ENCODE measurements at regions not wholly inside any gene's neighbourhood (a gene's known extent, or its start where the extent isn't known, plus 50 kb on each side); places are given as distances from the start of the nearest gene placed in this dataset.

- no peak for DNase-seq
Measured at GRCh38 chr15:69628256-69629093, 175.9 kb downstream of the RPLP1 start.

- DNase-seq: no peak
Measured at GRCh38 chr15:69629631-69630161, 177.1 kb downstream of the RPLP1 start.

DNA sequence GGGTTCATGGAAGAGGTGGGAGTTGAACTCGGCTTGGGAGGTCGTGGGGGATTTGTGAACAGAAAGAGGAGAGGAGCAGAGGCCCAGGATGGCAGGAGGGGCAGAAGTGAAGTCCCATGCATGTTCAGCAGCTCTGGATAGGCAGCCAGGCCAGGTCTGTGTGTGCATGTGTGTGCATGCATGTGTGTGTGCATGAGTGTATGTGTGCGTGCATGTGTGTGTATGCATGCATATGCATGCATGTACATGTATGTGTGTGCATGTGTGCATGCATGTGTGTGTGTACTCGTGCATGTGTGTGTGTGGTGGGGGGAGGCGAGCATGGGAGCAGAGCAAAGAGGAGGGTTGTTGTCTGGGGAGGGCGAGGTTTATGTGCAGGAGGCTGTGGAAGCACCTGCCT lies 178.4 kb downstream of the RPLP1 start:
- DNase-seq: no peak

DNA sequence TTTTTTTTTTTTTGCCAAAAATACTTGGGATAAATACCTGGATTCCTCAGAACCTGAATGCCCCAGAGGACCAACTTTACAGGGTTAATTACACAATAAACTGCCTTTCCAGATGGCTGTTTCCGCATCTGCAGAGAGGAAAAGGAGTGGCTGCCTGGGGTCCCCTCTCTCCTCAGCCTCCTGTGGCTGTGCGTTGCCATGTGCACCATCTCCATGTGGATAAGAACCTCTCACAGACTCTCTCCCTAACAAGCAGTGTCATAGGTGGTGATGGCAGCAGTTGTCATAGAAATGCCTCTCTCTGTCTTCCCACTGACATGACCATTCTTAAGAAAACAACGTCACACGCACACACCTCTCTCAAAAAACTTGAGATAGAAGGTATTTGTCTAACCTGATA lies 179.4 kb downstream of the RPLP1 start:
- DNase-seq: no peak

GRCh38 chr15:69634860-69635259 lies 182.2 kb downstream of the RPLP1 start:
- DNase-seq: no peak

GRCh38 chr15:69636169-69636915 lies 183.7 kb downstream of the RPLP1 start:
- DNase-seq: no peak

GRCh38 chr15:69637818-69638217 lies 185.2 kb downstream of the RPLP1 start:
- DNase-seq: no peak

DNA sequence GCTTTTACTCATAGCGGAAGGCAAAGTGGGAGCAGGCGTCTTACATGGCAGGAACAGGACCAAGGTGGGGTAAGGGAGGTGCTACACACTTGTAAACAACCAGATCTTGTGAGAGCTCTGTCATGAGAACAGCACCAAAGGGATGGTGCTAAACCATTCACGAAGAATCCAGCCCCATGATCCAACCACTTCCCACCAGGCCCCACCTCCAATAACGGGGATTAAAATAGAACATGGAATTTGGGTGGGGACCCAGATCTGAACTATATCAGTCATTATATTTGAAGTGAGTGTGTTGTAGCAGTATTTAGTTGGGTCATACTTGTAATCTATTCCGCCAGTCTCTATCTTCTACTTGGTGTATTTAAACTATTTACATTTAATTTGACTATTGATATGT lies 190.9 kb downstream of the RPLP1 start:
- no peak for DNase-seq

DNA sequence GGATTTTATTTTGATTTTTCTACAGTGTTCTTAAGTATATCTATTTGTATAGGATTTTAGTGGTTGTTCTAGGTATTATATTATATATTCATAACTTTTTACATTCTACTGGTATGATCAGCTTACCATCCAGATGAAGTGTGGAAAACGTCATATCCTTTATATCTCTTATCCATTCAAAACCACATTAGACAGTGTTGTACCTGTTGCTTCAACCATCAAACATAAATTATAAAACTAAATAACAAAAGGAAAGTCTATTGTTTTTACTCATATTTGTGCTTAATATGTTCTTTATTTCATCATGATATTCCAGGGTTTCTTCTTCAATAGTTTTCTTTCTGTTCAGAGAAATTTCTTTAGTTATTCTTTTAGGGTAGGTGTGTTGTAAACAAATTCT lies 191.4 kb downstream of the RPLP1 start:
- DNase-seq: no peak

DNA sequence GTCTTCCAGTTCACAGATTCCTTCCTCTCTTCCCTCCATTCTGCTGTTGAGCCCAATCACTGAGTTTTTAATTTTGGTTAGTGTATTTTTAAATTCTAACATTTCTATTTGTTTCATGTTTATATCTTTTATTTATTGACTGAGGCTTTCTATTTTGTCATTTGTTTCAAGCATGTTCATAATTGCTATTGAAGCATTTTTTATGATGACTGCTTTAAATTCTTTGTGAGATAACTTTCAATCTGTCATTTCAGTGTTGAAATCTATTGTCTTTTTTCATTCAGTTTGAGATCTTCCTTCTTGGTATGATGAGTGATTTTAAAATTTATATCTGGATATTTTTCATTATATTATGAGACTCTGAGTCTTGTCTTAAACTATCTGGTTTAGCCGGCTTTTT lies 192.3 kb downstream of the RPLP1 start:
- no peak for DNase-seq

DNA sequence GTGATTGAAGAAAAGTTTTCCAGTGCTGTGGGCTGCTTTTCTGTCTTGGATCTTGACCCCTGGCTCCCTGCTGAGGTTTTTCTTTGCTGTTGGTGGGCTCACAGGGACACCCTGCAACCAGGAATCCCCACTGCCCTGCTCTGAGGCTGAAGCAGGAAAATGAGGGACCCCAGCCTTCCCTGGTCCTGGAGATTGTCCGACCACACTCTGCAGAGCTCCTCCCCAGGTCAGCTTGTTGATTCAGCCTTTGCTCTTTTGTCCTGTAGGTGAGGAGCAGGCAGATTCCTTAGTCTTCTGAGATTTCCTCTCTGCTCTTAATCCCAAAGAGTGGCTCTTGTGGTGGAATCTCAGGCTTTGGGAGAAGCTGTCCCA lies 194.5 kb downstream of the RPLP1 start:
- DNase-seq: no peak

GRCh38 chr15:69648212-69648611 lies 195.6 kb downstream of the RPLP1 start:
- DNase-seq: no peak

- no peak for DNase-seq
Measured at GRCh38 chr15:69648775-69649735, 196.4 kb downstream of the RPLP1 start.

DNA sequence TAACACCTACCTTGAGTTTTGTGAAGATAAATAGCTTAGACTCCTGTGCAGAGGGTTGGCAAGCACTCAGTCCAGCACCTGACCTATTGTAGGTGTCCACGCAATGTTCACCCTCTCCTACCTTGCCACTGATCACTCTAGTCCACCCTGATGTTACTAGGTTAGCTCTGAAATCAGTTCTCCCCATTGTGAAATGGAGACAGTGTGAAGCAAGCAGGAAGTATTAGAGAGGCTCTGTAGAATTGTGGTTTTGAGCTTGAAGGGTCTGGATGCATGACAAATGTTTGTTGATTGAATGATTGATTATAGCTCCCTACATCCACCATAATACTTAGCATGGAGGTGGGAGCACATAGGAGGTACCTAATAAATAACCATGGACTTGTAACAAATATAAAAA lies 199.7 kb downstream of the RPLP1 start:
- no peak for DNase-seq

- DNase-seq: no peak
Measured at GRCh38 chr15:69652751-69653305, 200.2 kb downstream of the RPLP1 start.

- DNase-seq: no peak
Measured at GRCh38 chr15:69653306-69653705, 200.7 kb downstream of the RPLP1 start.

DNA sequence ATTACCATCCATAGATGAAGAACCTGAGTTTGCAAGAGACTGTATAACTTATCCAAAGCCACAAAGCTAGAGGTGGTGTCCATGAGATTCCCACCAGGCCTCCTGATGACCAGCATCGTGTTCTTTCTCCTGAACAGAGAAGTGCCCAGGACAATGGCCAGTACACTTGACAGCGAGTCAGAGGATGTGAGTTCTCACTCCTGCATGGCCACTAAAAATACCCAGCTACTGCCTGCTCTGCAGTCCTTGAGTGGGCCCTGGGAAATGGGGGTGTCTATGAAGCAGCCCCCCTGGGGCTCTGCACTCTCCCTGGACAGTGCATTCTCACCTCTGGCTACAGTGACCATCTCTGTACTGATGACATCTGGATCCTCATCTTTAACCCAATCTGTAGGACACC lies 201.2 kb downstream of the RPLP1 start:
- DNase-seq: no peak

DNA sequence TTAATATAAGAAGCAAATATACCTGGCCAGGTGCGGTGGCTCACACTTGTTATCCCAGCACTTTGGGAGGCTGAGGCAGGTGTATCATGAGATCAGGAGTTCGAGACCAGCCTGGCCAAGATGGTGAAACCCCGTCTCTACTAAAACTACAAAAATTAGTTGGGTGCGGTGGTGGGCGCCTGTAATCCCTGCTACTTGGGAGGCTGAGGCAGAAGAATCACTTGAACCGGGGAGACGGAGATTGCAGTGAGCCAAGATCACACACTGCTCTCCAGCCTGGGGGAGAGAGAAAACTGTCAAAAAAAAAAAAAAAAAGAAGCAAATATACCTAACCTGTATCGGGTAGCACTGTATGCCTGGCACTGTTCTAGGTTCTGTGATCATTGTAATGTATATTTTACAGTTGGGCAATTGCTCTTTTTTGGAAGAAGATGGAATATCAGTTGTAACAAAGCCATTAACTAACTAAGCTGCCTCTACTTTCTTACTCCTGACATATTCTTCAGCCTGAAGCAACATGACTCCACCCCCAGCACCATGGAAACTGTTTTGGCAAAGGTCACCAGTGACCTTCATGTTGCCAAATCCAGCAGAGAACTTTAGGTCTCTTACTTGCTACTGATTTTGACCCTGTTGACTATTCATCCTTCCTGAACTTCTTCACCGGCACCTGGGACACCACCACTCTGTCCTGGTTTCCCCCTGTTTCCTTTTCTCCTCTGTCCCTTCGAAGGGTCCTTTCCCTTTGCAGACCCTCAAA lies 203.8 kb downstream of the RPLP1 start:
- no peak for DNase-seq

DNA sequence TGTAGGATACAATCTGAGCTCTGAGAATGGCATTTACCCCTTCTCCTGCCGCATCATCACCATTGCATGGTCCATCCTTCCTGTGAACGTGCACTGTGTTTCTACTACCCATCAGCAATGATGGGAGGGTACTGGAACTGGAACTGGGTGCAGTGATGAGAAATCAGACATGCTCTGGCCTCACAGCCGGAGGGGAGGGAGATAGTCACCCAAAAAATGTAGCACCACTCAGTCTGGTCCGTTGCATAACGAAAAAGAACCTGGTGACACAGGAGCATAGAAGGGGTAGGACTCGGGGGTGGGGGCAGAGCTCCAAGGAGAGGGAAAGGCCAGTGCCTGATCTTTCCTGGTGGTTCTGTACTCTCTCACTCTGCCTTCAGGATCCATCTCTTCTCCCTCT lies 205.0 kb downstream of the RPLP1 start:
- no peak for DNase-seq

DNA sequence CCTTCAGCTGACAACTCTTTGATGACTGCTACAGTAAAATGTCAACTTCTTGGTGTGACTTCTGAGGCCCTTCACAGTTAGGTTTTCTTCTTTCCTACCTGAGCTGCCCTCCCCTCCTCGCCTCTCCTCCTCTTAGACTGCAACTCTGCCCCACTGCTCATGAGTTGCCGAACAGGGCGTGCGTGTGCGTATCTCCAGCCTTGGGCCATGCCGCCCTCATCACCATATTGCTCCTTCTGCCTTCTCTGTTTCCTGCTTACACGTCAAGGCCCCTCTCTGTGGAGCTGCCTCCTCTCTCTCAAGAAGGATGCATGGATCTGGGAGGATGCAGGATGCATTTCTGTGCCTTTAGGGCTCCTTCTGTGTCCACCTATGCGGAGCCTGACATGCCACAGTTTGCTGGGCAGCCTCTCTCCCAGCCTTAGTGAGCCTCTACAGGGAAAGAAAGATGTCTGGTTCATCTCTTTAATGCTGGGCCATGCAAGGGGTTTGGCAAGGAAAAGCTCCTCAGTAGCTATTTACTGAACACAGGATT lies 205.9 kb downstream of the RPLP1 start:
- DNase-seq: no peak

DNA sequence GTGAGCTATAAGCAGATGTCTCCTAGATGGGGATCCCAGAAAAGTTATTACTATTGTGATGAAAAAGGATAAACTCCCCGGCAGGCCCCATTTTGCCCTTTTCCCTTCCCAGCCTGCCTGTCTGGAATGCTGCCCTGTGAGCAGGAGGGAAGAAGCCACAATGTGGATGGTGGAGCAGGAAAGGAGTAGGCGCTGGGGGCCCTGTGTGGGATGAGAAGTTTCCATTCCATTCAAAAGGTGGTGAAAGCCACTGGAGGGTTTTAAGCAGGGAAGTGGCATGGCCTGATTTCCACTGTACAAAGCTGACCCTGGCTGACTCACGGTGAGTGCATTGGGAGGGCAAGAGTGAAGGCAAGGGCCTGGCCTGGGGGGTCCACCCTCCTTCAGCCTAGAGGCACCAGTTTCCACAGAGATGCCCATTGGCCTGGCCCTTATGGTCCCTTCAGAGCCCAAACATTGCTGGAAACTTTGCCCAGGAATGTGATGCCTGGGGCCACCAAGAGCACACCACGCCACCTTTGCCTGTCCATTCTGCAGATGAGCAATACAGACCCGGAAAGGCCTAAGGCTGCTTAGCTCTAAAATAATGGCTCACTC lies 206.9 kb downstream of the RPLP1 start:
- no peak for DNase-seq
